HepG2 (cell line): ENCODE measurements at regions not wholly inside any gene's neighbourhood (a gene's known extent, or its start where the extent isn't known, plus 50 kb on each side); places are given as distances from the start of the nearest gene placed in this dataset.

Source experiments
- ATAC-seq: fragments of 200-7000 bp; cut with Tn5 transposase; 3 replicates; pipeline ENCODE4 v1.9.1; 2020; ENCODE audit warnings: mild to moderate bottlenecking, moderate library complexity
- BruUV-seq: library from RNA; stranded (reverse); fragments of 400-500 nt; replicated peaks from 2 replicates; lab custom pipeline; 2021; lab: Mats Ljungman, UMichigan
- CTCF ChIA-PET: fragments of 300-600 bp; formaldehyde crosslinking; extraction: SDS; loops from one replicate; lab custom pipeline; 2021; ENCODE audit warnings: low total read pairs, inconsistent platforms, low intra/inter-chr PET ratio; lab: Yijun Ruan, JAX
- POLR2A ChIA-PET: fragments of 350-600 bp; sonication (Branson Sonifier 250); formaldehyde crosslinking; loops from one replicate; lab custom pipeline; 2020; ENCODE audit warnings: antibody characterized with exemption, inconsistent platforms; lab: Yijun Ruan, JAX
- DNase-seq: peaks from one replicate; pipeline ENCODE4 v3.0.0-alpha.2; 2015; ENCODE audit warnings: low spot score
- FAIRE-seq: peaks from 3 replicates; lab custom pipeline; 2011; peaks lifted over from hg19 to GRCh38; lab: Jason Lieb, UNC
- H2AFZ ChIP-seq: one replicate; pipeline ENCODE4 v1.6.1; 2011; ENCODE audit warnings: low read length, inconsistent platforms
- H3K27ac ChIP-seq: fragments of 300-600 bp; 3 replicates; pipeline ENCODE4 v1.8.0; 2011; ENCODE audit warnings: mixed run types, mild to moderate bottlenecking, mixed read lengths, low read length, inconsistent platforms; ENCODE audit not compliant: insufficient read depth; ENCODE audit errors: extremely low read length
- H3K27me3 ChIP-seq, 2 experiments: fragments of 200-600 bp in 1 of 2; 2 replicates in 1 of 2; 3 replicates in 1 of 2; pipeline versions ENCODE4 v1.6.0 to v1.8.0; 2011; ENCODE audit warnings: low read length in 2 of 2, mild to moderate bottlenecking in 2 of 2, moderate library complexity in 2 of 2, inconsistent platforms in 1 of 2; ENCODE audit not compliant: insufficient read depth in 2 of 2, control insufficient read depth in 1 of 2
- H3K36me3 ChIP-seq, 2 experiments: fragments of 200-600 bp in 1 of 2; replicated peaks in 1 of 2; 2 replicates in 1 of 2; 3 replicates in 1 of 2; pipeline versions ENCODE4 v1.5.1 to v1.8.0; 2011; ENCODE audit warnings: low read length in 2 of 2, inconsistent platforms in 1 of 2; ENCODE audit not compliant: insufficient read depth in 2 of 2, control insufficient read depth in 1 of 2
- H3K4me1 ChIP-seq: 2 replicates; pipeline ENCODE4 v1.5.1; 2012; ENCODE audit warnings: low read length, inconsistent platforms; ENCODE audit not compliant: insufficient read depth
- H3K4me2 ChIP-seq: 2 replicates; pipeline ENCODE4 v1.6.0; 2011; ENCODE audit warnings: low read depth, low read length, inconsistent platforms
- H3K4me3 ChIP-seq, 3 experiments: fragments of 200-600 bp in 1 of 3; sonication (generic), shearing (Covaris generic) in 1 of 3; replicated peaks in 1 of 3; 2 replicates each; pipeline ENCODE4 v1.5.1; 2011 to 2016; ENCODE audit warnings: low read length in 3 of 3, inconsistent platforms in 2 of 3, low read depth in 2 of 3, mild to moderate bottlenecking in 2 of 3, control low read depth in 1 of 3, mixed read lengths in 1 of 3; ENCODE audit not compliant: insufficient read depth in 1 of 3
- H3K79me2 ChIP-seq: one replicate; pipeline ENCODE4 v1.6.1; 2011; ENCODE audit warnings: low read length, inconsistent platforms; ENCODE audit not compliant: insufficient read depth
- H3K9ac ChIP-seq: 2 replicates; pipeline ENCODE4 v1.6.0; 2011; ENCODE audit warnings: mild to moderate bottlenecking, low read depth, low read length, inconsistent platforms; ENCODE audit not compliant: insufficient read depth
- H3K9me3 ChIP-seq: 2 replicates; pipeline ENCODE4 v1.5.1; 2012; ENCODE audit warnings: mild to moderate bottlenecking, low read length
- H4K20me1 ChIP-seq: 2 replicates; pipeline ENCODE4 v1.6.0; 2011; ENCODE audit warnings: inconsistent platforms, mild to moderate bottlenecking, low read length, moderate library complexity; ENCODE audit not compliant: insufficient read depth
- ELF4 ChIP-seq: sonication (generic); formaldehyde crosslinking; IDR thresholded peaks from 2 replicates; pipeline ENCODE4 v1.5.0; 2020; ENCODE audit warnings: missing genetic modification reagents, mild to moderate bottlenecking, moderate library complexity, borderline replicate concordance
- FOXJ3 ChIP-seq: sonication (generic); formaldehyde crosslinking; IDR thresholded peaks from 2 replicates; pipeline ENCODE4 v1.4.0; 2020; ENCODE audit warnings: missing genetic modification reagents, mild to moderate bottlenecking, borderline replicate concordance
- HES4 ChIP-seq: sonication (generic); formaldehyde crosslinking; IDR thresholded peaks from 2 replicates; pipeline ENCODE4 v1.9.0; 2021; ENCODE audit warnings: mild to moderate bottlenecking, missing genetic modification reagents, borderline replicate concordance
- KDM1A ChIP-seq: IDR thresholded peaks from 2 replicates; pipeline ENCODE4 v1.6.1; 2016; ENCODE audit warnings: missing compliant biosample characterization
- NRL ChIP-seq: sonication (generic); formaldehyde crosslinking; IDR thresholded peaks from 2 replicates; pipeline ENCODE4 v1.5.0; 2020; ENCODE audit warnings: missing genetic modification reagents, mild to moderate bottlenecking, moderate library complexity, borderline replicate concordance
- ZBTB7A ChIP-seq: sonication (generic); formaldehyde crosslinking; IDR thresholded peaks from 2 replicates; pipeline ENCODE4 v1.8.0; 2022; ENCODE audit warnings: mild to moderate bottlenecking, missing genetic modification reagents
- ZKSCAN8 ChIP-seq: IDR thresholded peaks from 2 replicates; pipeline ENCODE4 v1.6.1; 2016; ENCODE audit warnings: borderline replicate concordance, missing genetic modification reagents, missing compliant biosample characterization
- ZNF441 ChIP-seq: sonication (generic); formaldehyde crosslinking; IDR thresholded peaks from 2 replicates; pipeline ENCODE4 v1.7.0; 2021; ENCODE audit warnings: missing genetic modification reagents, borderline replicate concordance
- ZNF839 ChIP-seq: sonication (generic); formaldehyde crosslinking; IDR thresholded peaks from 2 replicates; pipeline ENCODE4 v1.4.0; 2020; ENCODE audit warnings: missing genetic modification reagents, mild to moderate bottlenecking, borderline replicate concordance
- WGBS: methylation state at CpG from one replicate; pipeline ENCODE4 v1.1.6; 2017; ENCODE audit warnings: low lambda C conversion rate; 5-methylcytosine and 5-hydroxymethylcytosine counted together
- in situ Hi-C: cut with HindIII; loops from 2 replicates; pipeline ENCODE4 v1.10.0; 2017; ENCODE audit warnings: low pct_unique_long_range_greater_than_20kb; ENCODE audit not compliant: extremely low pct_ligation_motif_present
- intact Hi-C: fragments of 100-400 bp; cut with micrococcal nuclease; formaldehyde crosslinking; loops from one replicate; pipeline ENCODE4 v1.10.0; 2022; ENCODE audit not compliant: unreplicated experiment
- TF ChIP-seq, protein P1 (sequence below): sonication (generic); formaldehyde crosslinking; IDR thresholded peaks from 2 replicates; pipeline ENCODE4 v1.9.0; 2022; ENCODE audit warnings: low read depth, missing genetic modification reagents

GRCh38 chr15:70210076-70210475 is 112.4 kb upstream of the TLE3 start (continued):
- no peak for TF ChIP-seq ELF4 (CRISPR knock-in tag)

- FAIRE-seq = no peak
- Histone ChIP-seq H3K4me1 (no peaks in the 10 kb centered on the region), H3K4me3 (no peak overlapping the region), H3K27me3 (peaks cover 2 to 48% of the 10 kb centered on the region in 2 experiments), H3K9me3 (no peaks in the 10 kb centered on the region), H3K9ac (no peak overlapping the region), H4K20me1 (peaks cover 3% of the 10 kb centered on the region; the same call in 1 of the 2 replicates), H3K36me3 (no peaks in the 10 kb centered on the region), H3K79me2 (no peaks in the 10 kb centered on the region), H3K27ac (no peak overlapping the region), H2AFZ (no peak overlapping the region), H3K4me2 (no peak overlapping the region)
- no peak for ATAC-seq
- in situ Hi-C loops = no loop called here
- TF ChIP-seq FOXJ3 (CRISPR knock-in tag) (no peak), NRL (CRISPR knock-in tag) (no peak), ZKSCAN8 (CRISPR knock-in tag) (no peak), ZBTB7A (CRISPR knock-in tag) (no peak), ZNF441 (CRISPR knock-in tag) (no peak), ZNF839 (CRISPR knock-in tag) (no peak), HES4 (CRISPR knock-in tag) (no peak), KDM1A (CRISPR knock-in tag) (no peak)
- TF ChIP-seq, protein P1, sequence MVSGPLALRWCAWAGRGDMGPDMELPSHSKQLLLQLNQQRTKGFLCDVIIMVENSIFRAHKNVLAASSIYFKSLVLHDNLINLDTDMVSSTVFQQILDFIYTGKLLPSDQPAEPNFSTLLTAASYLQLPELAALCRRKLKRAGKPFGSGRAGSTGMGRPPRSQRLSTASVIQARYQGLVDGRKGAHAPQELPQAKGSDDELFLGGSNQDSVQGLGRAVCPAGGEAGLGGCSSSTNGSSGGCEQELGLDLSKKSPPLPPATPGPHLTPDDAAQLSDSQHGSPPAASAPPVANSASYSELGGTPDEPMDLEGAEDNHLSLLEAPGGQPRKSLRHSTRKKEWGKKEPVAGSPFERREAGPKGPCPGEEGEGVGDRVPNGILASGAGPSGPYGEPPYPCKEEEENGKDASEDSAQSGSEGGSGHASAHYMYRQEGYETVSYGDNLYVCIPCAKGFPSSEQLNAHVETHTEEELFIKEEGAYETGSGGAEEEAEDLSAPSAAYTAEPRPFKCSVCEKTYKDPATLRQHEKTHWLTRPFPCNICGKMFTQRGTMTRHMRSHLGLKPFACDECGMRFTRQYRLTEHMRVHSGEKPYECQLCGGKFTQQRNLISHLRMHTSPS (CRISPR knock-in tag) = no peak
- no peak for DNase-seq
- CTCF ChIA-PET = no interaction called here
- POLR2A ChIA-PET = no interaction called here
- WGBS = 64% methylated on average over 5 of the region's 5 CpGs
- no TSS peak for BruUV-seq
- intact Hi-C loops = no loop called here
Measured at GRCh38 chr15:70209499-70209898, 111.8 kb upstream of the TLE3 start.
